Nephron (organoid): ENCODE measurements at regions not wholly inside any gene's neighbourhood (a gene's known extent, or its start where the extent isn't known, plus 50 kb on each side); places are given as distances from the start of the nearest gene placed in this dataset.

Experiments
- H3K27ac Mint-ChIP-seq, 3 experiments: 2 replicates each; pipeline ENCODE4 v1.8.0; 2020; ENCODE audit warnings: mixed read lengths in 3 of 3, mild to moderate bottlenecking in 2 of 3, moderate library complexity in 1 of 3
- H3K27me3 Mint-ChIP-seq: 2 replicates; pipeline ENCODE4 v1.8.0; 2021; ENCODE audit warnings: low read depth, mild to moderate bottlenecking, moderate library complexity, mixed read lengths
- H3K36me3 Mint-ChIP-seq: 2 replicates; pipeline ENCODE4 v1.8.0; 2020; ENCODE audit warnings: low read depth, mixed read lengths
- H3K4me1 Mint-ChIP-seq: 2 replicates; pipeline ENCODE4 v1.8.0; 2020; ENCODE audit warnings: mixed read lengths
- H3K4me3 Mint-ChIP-seq, 3 experiments: 2 replicates each; pipeline ENCODE4 v1.8.0; 2020; ENCODE audit warnings: mild to moderate bottlenecking in 3 of 3, mixed read lengths in 3 of 3, moderate library complexity in 2 of 3
- H3K9me3 Mint-ChIP-seq: 2 replicates; pipeline ENCODE4 v1.8.0; 2020; ENCODE audit warnings: mixed read lengths
- CTCF ChIP-seq, 3 experiments: fragments of 200-600 bp; sonication (generic); IDR thresholded peaks; one replicate each; pipeline ENCODE4 v1.5.0; 2021; ENCODE audit warnings: antibody characterized with exemption in 3 of 3; ENCODE audit not compliant: unreplicated experiment in 3 of 3

GRCh38 chr18:47342566-47342965 lies 91.1 kb upstream of the SKOR2 start:
- Mint-ChIP-seq H3K27me3 (peaks cover 24% of the 10 kb centered on the region), H3K4me3 (no peak overlapping the region), H3K36me3 (no peaks in the 10 kb centered on the region), H3K27ac (no peak overlapping the region), H3K4me1 (no peaks in the 10 kb centered on the region), H3K9me3 (peaks cover 2% of the 10 kb centered on the region)
- TF ChIP-seq CTCF (IDR thresholded peaks at IDR 0.05; ENCODE audit: unreplicated experiment in 3 of 3) = no peak

DNA sequence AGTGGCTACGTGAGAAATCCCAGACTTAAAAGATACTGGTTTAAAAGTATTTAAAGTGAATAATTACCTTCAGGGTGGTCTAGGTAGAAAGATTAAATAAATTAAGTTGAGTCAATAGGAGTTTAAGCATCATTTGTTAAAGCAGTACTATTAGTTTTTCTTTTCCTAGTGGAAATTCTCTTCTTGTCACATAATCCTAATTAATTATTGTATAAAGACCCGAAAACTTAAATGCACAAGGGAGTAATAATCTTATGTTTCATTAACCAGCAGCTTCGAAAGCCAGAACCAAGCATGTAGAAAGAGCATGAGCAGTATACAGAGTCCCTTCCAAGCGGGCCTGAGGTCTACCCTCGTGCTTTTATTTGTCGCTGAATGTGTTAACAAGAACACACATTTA lies 90.2 kb upstream of the SKOR2 start:
- no peak for TF ChIP-seq CTCF (IDR thresholded peaks at IDR 0.05; ENCODE audit: unreplicated experiment in 3 of 3)
- H3K36me3 Mint-ChIP-seq = no peaks in the 10 kb centered on the region

GRCh38 chr18:47334966-47335365 lies 83.5 kb upstream of the SKOR2 start:
- TF ChIP-seq CTCF (IDR thresholded peaks at IDR 0.05; ENCODE audit: unreplicated experiment in 3 of 3) = no peak
- Mint-ChIP-seq H3K4me3 (no peak overlapping the region), H3K27ac (no peak overlapping the region), H3K36me3 (no peaks in the 10 kb centered on the region), H3K4me1 (no peaks in the 10 kb centered on the region), H3K27me3 (peaks cover 18% of the 10 kb centered on the region), H3K9me3 (no peaks in the 10 kb centered on the region)

More for the DNA sequence above, 90.2 kb upstream of the SKOR2 start:
- Mint-ChIP-seq H3K4me3 (no peak overlapping the region), H3K27me3 (peaks cover 19% of the 10 kb centered on the region), H3K9me3 (peaks cover 2% of the 10 kb centered on the region), H3K4me1 (no peaks in the 10 kb centered on the region), H3K27ac (no peak overlapping the region)

GRCh38 chr18:47333926-47334635 lies 82.6 kb upstream of the SKOR2 start:
- TF ChIP-seq CTCF (IDR thresholded peaks at IDR 0.05; ENCODE audit: unreplicated experiment in 3 of 3) = no peak
- Mint-ChIP-seq H3K27me3 (peaks cover 18% of the 10 kb centered on the region), H3K36me3 (no peaks in the 10 kb centered on the region), H3K27ac (no peak overlapping the region), H3K9me3 (no peaks in the 10 kb centered on the region), H3K4me1 (no peaks in the 10 kb centered on the region), H3K4me3 (no peak overlapping the region)

GRCh38 chr18:47331641-47332040 lies 80.2 kb upstream of the SKOR2 start:
- H3K27me3 Mint-ChIP-seq = peaks cover 31% of the 10 kb centered on the region
- H3K36me3 Mint-ChIP-seq = no peaks in the 10 kb centered on the region
- no peak for TF ChIP-seq CTCF (IDR thresholded peaks at IDR 0.05; ENCODE audit: unreplicated experiment in 3 of 3)
- no peak overlapping the region for H3K4me3 Mint-ChIP-seq
- no peaks in the 10 kb centered on the region for H3K9me3 Mint-ChIP-seq
- no peak overlapping the region for H3K27ac Mint-ChIP-seq
- no peaks in the 10 kb centered on the region for H3K4me1 Mint-ChIP-seq

DNA sequence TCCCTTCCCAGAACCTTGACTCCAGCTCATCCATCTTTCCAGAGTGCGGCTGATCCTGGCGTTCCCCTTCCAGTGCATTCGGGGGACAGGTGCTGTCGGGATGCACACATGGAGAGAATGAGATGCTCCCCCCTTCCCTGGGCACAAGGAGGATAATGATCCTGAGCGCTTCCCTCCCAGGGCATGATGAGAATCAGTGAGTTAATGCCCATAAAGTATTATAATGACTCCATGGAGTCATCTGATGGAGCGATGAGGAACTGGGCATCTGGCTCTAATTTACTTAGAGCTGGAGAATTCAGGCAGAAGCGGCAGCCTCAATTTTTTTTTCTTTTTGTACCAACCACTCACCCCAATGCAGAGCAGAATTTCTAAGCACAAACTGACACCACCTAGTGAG lies 79.6 kb upstream of the SKOR2 start:
- Mint-ChIP-seq H3K4me1 (no peaks in the 10 kb centered on the region), H3K27me3 (peaks cover 30% of the 10 kb centered on the region), H3K9me3 (no peaks in the 10 kb centered on the region), H3K4me3 (no peak overlapping the region), H3K36me3 (no peaks in the 10 kb centered on the region), H3K27ac (no peak overlapping the region)
- TF ChIP-seq CTCF (IDR thresholded peaks at IDR 0.05; ENCODE audit: unreplicated experiment in 3 of 3) = no peak
